ENCODE measurements at regions not wholly inside any gene's neighbourhood (a gene's known extent, or its start where the extent isn't known, plus 50 kb on each side); places are given as distances from the start of the nearest gene placed in this dataset.

DNA sequence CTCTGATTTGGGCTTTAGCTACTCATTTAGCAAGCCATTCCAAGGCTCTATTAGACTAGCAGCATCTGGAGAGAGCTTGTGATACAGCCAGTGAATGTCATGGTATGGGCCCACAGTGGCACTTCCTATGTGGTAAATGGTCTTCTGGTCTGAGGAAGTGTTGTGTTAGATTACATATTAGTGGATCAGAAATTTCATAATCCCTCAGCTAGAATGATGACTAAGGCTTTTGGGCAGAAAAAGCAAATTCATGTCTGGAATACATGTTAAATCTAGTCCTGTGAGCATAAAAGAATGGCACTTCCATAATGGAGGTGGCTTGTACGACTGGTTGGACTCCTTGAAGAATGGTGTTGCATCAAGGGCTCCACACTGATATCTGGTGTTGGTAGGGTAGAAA, 436.8 kb upstream of the CWC22 start:
- DNase-seq, result no peak

DNA sequence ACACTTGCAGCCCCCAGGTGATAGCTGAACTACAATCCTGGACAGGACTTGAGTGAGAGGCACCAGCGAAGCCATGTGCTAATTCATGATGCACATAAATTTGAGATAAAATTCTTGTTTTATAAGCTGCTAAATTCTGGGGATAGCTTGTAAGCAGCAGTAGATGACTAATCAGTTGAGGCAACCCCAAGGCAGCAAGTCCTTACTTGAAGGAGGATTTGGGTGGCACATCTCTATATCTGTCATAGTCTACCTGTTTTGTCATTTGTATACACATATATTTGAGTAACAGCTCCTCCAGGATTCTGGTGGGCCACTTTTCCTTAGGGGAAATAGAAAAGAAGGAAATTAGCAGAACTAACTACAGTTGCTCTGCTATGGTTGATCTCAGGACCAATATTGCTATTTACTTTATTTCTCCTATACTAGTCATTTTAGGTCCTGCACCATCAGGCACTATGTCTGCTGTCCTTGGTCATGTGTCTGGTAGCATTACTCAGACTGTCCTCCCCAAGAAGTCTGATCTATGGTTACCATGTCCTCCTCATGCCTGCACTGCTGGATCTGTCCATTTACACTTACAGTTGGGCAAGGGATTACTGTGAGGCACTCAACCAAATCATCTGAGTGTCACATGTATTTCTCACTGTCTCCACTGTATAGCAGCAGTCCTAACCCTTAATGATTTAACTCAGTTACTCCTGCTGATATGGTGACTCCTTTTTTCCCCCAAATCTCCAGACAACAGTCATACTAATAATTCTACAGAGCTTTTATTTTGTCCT, 436.0 kb upstream of the CWC22 start:
- no peak for DNase-seq

DNA sequence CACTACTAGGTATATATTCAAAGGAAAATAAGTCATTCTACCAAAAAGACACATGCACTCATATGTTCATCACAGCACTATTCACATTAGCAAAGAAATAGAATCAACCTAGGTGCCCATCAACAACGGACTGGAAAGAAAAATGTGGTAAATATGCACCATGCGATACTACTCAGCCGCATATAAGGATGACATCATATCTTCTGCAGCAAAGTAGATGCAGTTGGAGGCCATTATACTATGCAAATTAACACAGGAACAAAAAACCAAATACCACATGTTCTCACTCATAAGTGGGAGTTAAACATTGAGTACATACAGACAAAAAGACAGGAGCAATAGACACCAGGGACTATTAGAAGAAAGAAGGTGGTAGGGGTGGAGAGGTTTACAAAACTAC, 412.1 kb upstream of the CWC22 start:
- no peak for DNase-seq

DNA sequence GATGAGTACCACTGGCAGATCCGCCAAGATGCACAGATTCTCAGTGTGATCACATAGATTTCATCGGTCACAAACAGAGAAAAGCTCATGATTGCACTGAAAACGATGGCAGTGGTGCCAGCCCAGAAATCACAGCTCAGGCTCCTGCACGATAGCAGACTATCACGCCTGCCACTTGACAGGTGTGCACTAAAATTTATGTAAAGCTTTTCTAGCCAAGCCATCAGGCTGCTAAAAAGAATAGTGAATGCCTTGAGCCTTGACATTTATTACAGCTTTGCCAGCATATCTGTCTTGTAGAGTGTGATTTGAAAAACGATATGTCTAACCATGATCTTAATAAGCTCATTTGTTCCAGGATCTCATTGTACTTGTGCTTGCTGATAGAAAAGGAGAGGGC, 409.5 kb upstream of the CWC22 start:
- DNase-seq, result no peak

DNA sequence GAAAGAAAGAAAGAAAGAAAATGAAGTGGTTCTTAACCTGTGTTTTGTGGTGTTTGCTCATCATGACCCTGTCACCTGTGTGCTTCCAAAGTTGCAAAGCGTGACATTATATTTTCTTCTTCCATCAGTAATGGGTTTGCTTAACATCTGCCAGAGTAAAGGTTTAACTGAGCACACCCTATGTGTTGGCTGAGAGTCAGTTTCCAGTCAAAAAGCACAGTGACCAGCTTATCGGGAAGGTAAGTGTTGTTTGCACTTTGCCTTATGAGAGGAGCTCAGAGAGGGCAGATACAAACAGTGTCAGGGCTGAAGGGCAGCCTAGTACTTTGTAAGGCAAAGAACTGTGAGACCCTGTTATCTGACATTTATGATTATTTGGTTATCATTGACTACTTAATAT, 406.2 kb upstream of the CWC22 start:
- DNase-seq, result no peak

DNA sequence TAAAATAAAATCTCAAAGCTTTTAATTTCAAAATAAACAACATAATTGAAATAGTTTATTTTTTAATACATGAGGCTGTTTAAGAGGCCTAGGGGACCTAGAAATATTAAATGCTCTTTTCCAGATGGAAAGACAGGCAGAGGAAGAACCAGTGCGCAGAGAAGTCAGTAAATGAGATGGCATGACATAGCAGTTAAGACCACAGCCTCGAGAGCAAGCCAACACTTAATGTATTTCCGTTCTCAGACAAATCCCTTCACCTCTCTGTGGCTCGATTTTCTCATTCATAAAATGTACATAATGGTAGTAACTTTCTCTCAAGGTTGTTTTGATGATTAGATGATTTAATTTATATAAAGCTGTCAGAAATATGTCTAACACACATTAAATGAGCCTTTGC, 405.1 kb upstream of the CWC22 start:
- DNase-seq, result no peak

DNA sequence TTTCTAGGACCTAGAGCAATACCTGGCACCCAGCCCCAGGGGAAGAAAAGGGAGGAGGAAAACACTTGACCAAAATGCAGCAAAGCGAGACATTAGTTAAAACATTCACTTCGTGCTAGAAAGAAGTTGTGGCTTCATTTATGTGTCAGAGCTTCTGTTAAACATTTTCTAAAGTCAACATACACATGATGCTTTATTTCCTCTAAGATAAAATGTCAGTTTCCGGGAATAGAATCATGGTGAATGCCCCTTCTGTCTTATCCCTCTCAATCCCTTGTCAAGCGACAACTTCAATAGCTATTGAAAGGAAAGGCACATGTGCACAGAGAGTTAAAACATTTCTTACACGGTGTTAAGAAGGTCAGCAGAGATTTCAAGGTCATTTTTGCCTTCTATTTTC, 404.6 kb upstream of the CWC22 start:
- no peak for DNase-seq

DNA sequence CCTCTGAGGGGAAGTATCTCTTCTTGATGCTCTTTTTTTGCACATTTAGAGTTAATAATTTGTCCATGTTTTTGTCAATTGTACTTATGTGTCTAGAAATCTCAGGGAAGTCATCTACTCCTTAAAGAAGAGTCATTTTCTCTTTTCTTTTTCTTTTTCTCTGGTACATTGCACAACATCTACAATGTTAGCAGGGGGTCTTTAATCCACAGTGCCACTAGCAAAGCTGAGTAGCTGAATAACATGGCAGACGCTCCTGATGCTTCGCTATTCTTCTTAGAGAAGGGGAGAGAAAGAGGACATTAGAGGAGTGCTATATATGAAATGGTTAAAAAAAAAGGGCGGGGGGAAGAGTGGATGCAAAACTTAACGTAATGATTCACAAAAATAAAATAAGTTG, 399.6 kb upstream of the CWC22 start:
- DNase-seq, result no peak

DNA sequence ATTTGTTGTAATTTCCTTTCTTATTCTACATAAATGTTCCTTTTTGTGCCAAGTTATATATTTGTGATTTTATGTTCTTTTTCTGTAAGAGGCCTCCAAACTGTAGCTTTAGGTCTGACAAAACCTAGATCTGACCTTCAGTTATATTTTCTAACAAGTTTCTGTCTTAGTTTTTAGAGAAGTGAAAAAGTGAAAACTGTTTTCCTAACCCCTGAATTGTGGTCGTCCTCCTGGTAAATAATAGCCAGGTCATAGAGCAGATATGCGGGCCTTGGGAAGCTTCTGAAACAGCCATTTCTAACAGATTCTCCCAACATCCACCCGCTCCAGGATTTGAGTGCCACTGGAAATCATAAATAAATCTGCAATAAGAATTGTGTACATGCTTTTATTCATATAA, 398.4 kb upstream of the CWC22 start:
- DNase-seq, result no peak

DNA sequence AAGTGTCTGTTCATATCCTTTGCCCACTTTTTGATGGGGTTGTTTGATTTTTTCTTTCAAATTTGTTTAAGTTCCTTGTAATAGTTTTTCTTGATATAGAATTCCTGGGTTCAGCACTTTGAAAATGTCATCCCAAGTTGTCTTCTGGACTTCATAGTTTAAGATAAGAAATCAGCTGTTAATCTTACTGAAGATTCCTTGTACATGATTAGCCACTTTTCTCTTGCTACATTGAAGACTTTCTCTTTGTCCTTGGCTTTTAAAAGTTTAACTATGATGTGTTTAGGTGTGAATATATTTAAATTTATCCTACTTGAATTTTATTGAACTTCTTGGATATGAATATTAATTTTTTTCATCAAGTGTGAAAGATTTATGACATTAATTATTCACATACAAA, 387.2 kb upstream of the CWC22 start:
- DNase-seq, result no peak

DNA sequence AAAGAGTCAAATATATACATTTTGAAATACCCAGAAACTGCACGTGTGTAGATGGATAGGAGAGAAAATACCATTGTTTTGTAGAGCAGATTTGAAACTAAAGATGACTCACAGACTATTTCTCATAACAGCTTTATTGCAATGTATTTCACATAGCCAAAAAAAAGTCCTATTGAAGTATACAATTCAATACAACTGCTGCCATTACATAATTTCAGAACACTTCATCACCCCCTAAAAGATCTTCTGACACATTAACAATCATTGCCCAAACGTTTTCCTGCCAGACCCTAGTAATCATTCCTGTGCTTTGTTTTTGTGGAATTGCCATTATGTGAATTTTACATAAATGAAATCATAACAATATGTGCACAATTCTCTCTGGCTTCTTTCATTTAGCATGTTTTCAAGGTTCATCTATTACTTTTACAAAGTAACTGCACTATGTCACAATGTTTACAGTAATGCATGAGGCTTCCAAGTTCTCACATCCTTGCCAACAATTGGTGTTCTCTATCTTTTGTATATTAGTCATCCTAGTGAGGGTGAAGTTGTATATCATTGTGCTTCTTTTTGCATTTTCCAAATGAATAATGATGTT, 378.6 kb upstream of the CWC22 start:
- DNase-seq, result no peak

DNA sequence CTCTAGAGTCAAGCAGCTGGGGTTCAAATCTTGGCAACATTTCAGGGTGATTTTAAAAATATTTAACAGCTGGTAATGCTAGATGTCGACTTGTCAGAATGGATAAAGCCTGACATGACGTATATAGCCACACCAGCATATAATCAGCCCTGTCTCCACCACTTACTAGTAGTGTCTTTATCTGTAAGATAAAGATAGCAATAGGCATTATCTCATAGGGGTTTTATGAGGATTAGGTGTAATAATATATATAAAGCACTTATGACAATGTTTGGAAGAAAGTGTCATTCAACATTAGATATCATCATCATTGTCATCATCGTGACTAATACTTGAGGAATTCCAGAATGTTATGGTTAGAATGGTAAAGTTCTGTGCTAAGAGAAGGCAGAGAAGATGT, 369.0 kb upstream of the CWC22 start:
- no peak for DNase-seq

DNA sequence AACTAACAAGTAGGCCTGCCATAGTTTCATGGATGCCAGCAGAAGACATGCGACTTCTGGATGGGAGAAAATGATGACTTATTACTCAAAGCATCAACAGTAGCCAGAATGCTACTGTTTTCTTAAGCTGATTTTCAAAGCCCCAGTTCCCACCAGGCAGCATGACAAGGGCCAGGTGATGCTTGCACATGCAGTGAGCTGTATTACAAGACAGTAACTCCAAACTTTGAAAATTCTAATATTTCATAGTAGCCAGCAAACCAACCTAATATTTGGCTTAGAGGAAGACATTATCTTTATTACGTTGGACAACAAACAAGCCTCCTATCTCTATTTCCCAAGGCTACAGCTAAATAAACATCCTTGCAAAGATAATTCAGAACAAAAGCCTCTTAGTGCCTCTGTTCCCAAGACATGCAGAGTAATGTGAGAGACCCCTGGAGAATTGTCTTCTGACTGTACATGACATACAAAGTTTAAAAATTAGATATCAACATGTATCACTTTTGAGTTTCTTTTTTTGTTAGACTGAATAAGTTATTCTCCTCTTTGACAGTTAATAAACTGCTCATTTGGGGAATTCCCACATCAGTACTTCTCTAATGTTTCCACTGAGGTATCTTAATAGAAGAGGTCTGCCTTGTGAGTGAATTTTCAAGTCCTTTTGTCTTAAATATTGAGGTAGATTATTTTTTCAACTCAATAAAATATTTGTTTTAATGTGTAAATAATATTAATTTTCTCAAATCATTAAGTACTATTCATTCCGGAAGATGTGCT, 367.6 kb upstream of the CWC22 start:
- DNase-seq, result no peak

DNA sequence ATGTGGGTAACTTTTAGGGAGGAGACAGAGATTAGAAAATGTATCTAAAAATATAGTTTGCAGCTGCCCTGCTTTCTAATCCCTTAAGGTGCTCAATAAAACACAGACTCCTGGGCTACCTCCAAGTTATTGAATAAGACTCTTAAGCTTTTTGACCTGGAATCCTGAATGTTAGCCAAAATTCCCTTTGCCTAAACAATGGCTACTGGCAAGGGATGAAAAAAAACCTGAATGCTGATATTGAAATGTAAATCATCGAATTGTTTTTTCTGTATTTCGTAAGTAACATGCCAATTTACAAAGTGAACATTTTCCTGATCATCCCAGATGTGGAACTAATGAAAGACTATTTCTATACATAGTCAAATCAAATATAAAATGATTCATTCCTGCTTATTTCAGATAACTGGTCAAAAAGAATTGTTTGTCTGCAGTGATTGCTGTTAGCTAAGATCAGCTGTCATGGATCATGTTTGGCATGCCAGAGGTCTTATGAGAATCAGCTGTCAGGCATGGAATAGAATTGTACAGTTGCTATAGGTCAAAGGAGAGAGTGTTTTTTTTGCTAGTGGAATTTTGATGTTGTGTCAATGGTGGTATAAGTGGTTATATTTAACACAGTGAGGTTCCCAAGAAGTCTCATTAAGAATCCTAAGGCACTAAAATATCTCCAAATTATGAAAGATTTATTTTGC, 363.6 kb upstream of the CWC22 start:
- no peak for DNase-seq

DNA sequence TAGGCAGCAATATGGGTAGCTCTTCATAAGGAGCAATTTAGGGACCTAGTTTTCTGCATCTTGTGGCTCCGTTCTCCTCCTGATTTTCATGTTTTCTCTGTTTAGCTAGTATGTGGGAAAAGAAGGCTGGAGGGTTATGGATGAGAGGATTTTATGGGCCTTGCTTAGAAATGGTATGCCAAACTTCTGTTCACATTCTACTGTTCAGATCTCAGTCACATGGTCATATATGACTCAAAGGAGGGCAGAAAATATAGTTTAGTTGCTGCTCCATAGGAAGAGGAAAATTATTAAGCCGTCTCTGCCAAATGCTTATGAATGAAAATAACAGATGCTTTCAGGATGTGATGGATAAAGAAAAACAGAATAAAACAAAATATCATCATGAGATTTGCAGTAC, 361.8 kb upstream of the CWC22 start:
- DNase-seq, result no peak

DNA sequence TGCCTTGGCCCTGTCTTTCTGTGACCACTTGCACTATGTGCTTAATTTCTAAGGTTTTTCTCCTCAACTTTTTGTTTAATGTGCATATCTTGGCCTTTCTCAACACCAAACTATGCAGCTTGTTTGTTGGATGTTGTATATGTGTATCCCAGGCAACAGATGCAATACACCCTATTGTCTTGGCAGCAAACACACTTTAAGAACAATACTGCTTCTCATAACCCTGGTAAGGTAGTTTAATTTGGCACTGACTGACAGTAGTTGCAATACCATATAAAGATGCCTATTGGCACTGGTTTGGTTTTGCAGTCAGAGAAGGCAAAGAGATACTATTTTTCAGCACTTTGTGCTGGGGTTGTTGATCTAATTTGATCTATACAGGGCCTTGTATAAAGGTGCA, 360.7 kb upstream of the CWC22 start:
- DNase-seq, result no peak

DNA sequence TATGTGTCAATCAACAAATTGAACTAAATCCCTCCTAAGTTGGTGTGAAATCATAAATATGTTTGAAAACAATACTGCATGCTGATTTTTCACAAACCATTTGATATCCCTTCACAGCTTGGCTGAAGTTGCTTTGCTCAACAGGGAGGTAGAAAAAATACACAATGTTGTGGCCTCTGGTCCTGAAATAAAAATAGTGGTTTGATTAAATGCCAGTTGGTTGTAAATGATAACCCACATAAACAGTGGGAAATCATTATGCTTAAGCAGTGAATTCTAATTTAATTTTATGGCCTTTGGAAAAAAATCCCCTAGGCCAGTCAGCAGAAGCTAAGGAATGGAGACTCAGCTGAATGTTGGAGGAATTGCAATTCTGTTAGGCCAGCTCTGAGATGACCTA, 359.4 kb upstream of the CWC22 start:
- DNase-seq, result no peak

DNA sequence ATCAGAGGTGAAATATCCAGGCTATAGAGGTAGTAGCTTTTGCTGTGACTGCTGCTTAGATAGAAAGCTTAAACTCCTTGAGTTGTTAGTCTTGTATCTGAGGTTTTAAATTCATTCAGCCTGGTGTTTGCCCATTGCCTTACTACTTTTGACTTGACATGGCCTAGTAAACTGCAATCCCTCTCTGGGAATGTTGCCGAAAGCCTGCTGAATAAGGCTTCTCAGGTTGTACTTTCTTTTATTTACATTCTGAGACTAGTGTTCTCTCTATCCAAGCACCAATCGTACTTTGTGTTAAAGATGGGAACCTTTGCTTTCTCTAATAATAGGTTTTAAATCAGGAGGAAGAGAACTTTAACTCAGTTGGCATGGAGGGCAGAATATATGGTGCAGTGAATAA, 357.6 kb upstream of the CWC22 start:
- no peak for DNase-seq

DNA sequence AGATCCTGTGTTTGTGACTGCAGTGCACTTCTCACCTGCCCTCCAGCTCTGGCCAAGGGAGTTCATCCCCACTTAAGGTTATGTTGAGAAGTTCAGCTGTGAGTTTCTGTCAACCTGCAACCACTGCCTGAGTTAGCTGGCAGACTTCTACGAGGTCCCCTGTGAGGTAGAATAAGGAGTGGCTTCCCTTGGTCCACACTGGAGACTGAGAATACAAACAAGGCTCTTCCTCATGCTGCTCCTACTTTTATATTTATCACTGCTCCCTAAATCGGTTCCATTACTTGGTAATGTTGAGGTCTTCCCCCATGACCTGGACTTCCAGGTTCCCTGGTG, 353.2 kb upstream of the CWC22 start:
- DNase-seq, result no peak

DNA sequence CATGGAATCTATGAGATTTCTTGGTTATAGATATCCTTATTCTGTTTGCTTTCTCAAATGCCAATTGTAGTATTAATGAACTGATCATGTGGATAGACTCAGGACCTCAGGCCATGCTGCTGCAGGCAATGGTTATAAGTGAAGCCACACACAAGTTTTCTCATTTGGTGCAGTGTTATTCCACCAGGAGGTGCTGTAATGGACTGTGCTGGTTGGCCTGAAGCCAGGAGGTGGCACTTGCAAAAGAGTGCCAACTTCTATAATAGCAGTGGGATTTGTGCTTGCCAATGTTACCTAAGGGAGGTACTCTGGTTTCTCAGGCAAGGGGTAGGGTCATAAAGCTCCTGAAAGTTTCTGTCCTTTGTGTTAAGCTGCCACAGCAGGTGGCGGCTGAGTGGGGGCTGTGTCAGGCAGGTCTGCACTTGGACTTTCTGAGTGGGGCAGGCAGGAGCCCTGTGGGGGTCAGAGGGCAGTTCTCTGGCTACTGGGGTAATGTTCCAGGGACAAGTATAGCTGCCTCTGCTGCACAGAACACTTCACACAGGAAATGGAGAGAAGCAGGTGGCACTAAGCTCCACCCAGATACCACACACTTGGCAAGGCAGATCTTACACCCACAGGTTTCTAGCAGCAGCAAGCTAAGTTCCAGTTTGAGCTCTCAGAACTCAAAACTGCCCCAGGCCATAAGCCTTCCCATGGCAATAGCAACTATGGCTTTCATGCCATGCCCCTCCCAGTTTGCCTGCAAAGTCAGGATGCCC, 352.6 kb upstream of the CWC22 start:
- DNase-seq, result no peak

DNA sequence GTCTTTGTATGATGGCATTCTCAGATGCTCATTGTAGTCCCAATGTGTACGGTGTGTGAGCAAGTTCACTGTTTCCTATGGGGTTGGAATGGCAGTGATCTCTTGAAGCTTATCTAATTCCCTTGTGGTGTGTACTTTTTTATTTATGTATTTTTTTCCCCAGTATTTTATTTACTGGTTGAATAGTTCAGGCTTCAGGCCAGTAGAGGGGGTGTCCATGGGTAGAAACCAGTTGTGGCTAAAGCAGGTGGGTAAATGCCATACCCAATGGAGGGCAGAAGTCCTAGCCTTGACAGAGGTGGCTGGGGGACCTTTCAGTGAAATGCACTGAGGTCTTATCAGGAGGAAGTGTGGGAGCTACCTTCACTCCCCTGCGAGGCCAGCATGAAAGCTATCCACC, 351.4 kb upstream of the CWC22 start:
- DNase-seq, result no peak

DNA sequence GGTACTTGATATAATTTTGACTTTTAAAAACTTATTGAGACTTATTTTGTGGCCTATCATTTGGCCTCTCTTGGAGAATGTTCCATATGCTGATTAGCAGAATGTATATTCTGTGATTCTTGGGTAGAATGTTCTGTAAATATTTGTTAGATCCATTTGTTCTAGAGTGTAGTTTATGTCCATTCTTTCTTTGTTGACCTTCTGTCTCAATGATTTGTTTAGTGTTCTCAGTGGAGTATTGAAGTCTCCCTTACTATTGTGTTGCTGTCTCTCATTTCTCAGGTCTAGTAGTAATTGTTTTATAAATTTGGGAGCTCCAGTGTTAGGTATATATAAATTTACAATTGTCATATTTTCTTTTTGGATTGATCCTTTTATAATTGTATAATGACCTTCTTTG, 349.6 kb upstream of the CWC22 start:
- DNase-seq, result no peak

DNA sequence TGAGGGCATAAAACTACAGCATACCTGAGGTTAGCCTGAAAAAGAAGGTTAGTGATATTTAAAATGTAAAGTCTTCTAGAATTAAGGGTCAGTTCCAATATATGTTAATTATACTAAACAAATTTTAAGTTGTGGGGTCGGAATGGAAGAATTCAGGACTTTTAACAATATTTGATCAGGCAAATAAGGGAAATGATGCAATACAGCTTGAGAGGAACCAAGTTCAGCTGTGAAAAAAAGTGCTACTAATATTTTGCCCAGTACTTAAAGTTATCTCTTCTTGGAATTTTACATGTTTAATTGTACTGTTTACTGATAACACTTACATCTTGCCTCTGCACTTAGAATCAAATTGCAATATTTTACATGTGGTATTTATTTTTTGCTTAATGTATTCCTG, 345.5 kb upstream of the CWC22 start:
- no peak for DNase-seq

Data from activated CD8-positive, alpha-beta memory T cell treated with anti-CD3 and anti-CD28 coated beads for 24 hours (primary cell).